Lower leg skin (tissue), 3 donors: ENCODE measurements at regions not wholly inside any gene's neighbourhood (a gene's known extent, or its start where the extent isn't known, plus 50 kb on each side); places are given as distances from the start of the nearest gene placed in this dataset.

Experiments
- CTCF ChIP-seq, 3 donors: fragments of 450-650 bp; IDR thresholded peaks; one replicate each; pipeline ENCODE4 v1.5.1; 2016; ENCODE audit warnings: antibody characterized with exemption in 3 of 3, mild to moderate bottlenecking in 3 of 3, moderate library complexity in 2 of 3
- POLR2A ChIP-seq, 2 donors: fragments of 450-650 bp; IDR thresholded peaks; one replicate each; pipeline ENCODE4 v1.6.1; 2016 to 2017; ENCODE audit warnings: antibody characterized with exemption in 2 of 2, mild to moderate bottlenecking in 1 of 2, moderate library complexity in 1 of 2

- TF ChIP-seq CTCF (IDR thresholded peaks at IDR 0.05), result no peak
- no peak for TF ChIP-seq POLR2A (IDR thresholded peaks at IDR 0.05)
These were observed 751.4 kb upstream of the AUTS2 start for GRCh38 chr7:68846811-68847325.
